Endothelial cell (in vitro differentiated cells): ENCODE measurements at regions not wholly inside any gene's neighbourhood (a gene's known extent, or its start where the extent isn't known, plus 50 kb on each side); places are given as distances from the start of the nearest gene placed in this dataset.
A peak's percentile ranks its signal among the peaks of the same experiment; 100 is the strongest.

Experiments
- DNase-seq: peaks from one replicate; pipeline ENCODE4 v3.0.0; 2021; ENCODE audit warnings: low spot score
- H3K27ac Mint-ChIP-seq: one replicate; pipeline ENCODE4 v1.8.0; 2021; ENCODE audit warnings: mixed read lengths, inconsistent platforms; ENCODE audit not compliant: unreplicated experiment
- H3K27me3 Mint-ChIP-seq: one replicate; pipeline ENCODE4 v1.8.0; 2021; ENCODE audit warnings: mild to moderate bottlenecking, moderate library complexity, mixed read lengths, inconsistent platforms; ENCODE audit not compliant: unreplicated experiment
- H3K36me3 Mint-ChIP-seq: one replicate; pipeline ENCODE4 v1.8.0; 2021; ENCODE audit warnings: mild to moderate bottlenecking, low read depth, mixed read lengths, inconsistent platforms; ENCODE audit not compliant: unreplicated experiment
- H3K4me1 Mint-ChIP-seq: one replicate; pipeline ENCODE4 v1.8.0; 2021; ENCODE audit warnings: mild to moderate bottlenecking, mixed read lengths, inconsistent platforms; ENCODE audit not compliant: unreplicated experiment
- H3K4me3 Mint-ChIP-seq: one replicate; pipeline ENCODE4 v1.8.0; 2021; ENCODE audit warnings: mild to moderate bottlenecking, mixed read lengths, inconsistent platforms; ENCODE audit not compliant: unreplicated experiment
- H3K9me3 Mint-ChIP-seq: one replicate; pipeline ENCODE4 v1.8.0; 2021; ENCODE audit warnings: mixed read lengths, inconsistent platforms; ENCODE audit not compliant: unreplicated experiment
- TF ChIP-seq, protein P1 (sequence below): fragments of 200-600 bp; sonication (generic); IDR thresholded peaks from one replicate; pipeline ENCODE4 v1.5.0; 2021; ENCODE audit warnings: antibody characterized with exemption; ENCODE audit not compliant: unreplicated experiment

DNA sequence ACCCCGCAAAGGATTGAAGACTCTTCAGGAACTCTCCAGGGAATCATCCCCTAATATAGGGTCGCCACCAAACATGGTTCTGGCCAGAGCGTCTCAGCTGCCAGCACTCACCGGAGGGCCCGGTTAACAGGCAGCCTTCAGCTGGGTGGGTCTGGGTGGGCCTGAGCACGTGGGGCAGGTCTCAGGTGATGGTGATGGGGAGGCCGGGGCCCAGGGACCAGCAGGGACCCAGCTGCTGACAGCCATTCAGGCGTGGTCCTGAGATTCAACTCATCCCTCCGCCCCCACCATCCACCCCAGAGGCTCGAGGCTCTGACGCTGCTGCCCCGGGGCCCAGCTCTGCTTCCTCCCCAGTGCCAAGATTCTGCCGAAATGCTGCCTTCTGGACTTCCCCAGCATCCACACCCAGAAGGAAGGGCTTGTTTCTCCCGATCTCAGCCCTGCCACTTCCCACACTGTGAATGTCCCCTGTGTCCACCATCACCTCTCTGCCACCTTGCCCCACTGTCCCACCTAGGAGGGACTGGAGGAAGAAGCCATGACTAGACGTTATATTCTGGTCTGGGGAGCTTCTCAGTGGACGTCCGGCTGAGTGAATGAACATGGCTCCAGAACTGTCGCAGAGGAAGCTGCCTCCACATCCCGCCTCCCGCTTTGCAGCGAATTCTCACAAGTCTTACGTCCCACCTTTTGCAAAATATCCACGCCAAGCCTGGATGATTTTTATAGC, 294.2 kb upstream of the SALL3 start:
- TF ChIP-seq, protein P1, sequence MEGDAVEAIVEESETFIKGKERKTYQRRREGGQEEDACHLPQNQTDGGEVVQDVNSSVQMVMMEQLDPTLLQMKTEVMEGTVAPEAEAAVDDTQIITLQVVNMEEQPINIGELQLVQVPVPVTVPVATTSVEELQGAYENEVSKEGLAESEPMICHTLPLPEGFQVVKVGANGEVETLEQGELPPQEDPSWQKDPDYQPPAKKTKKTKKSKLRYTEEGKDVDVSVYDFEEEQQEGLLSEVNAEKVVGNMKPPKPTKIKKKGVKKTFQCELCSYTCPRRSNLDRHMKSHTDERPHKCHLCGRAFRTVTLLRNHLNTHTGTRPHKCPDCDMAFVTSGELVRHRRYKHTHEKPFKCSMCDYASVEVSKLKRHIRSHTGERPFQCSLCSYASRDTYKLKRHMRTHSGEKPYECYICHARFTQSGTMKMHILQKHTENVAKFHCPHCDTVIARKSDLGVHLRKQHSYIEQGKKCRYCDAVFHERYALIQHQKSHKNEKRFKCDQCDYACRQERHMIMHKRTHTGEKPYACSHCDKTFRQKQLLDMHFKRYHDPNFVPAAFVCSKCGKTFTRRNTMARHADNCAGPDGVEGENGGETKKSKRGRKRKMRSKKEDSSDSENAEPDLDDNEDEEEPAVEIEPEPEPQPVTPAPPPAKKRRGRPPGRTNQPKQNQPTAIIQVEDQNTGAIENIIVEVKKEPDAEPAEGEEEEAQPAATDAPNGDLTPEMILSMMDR: no peak
- H3K4me1 Mint-ChIP-seq: no peaks in the 10 kb centered on the region
- H3K27me3 Mint-ChIP-seq: peaks cover 11% of the 10 kb centered on the region
- peaks cover 39% of the 10 kb centered on the region for H3K9me3 Mint-ChIP-seq
- no peak for DNase-seq
- H3K4me3 Mint-ChIP-seq: no peak overlapping the region
- peaks cover 9% of the 10 kb centered on the region for H3K36me3 Mint-ChIP-seq
- H3K27ac Mint-ChIP-seq: no peak overlapping the region

DNA sequence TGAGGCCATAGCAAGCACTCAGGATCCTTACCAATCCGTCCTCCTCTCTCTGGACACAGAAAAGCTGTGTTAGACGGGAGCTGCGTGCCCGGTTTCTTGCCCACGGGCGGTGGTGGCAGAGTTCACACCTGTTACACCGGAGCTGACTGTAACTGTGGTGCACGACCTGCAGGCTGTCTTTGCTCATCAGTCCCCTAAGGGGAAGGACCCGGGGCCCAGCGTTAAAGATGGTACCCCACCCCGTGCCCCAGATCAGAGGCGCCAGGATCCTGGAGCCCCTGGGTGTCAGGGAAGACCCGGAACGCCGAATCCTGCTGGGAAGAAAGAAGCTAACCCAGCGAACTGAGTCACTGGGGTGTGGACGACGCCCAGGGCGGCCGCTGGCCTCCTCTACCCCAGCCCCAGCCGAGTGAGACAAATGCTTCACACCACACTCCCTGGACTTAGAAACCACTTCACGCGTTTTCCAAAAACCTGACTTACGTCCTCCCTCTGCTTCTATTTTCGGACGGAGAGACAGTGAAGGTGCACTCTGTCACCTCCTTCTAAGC, 293.6 kb upstream of the SALL3 start:
- Mint-ChIP-seq H3K27ac (no peak overlapping the region), H3K4me3 (peak overlapping the region; percentile 56), H3K36me3 (peaks cover 9% of the 10 kb centered on the region), H3K9me3 (peaks cover 32% of the 10 kb centered on the region), H3K27me3 (peaks cover 9% of the 10 kb centered on the region), H3K4me1 (no peaks in the 10 kb centered on the region)
- TF ChIP-seq, protein P1: no peak
- DNase-seq: no peak

DNA sequence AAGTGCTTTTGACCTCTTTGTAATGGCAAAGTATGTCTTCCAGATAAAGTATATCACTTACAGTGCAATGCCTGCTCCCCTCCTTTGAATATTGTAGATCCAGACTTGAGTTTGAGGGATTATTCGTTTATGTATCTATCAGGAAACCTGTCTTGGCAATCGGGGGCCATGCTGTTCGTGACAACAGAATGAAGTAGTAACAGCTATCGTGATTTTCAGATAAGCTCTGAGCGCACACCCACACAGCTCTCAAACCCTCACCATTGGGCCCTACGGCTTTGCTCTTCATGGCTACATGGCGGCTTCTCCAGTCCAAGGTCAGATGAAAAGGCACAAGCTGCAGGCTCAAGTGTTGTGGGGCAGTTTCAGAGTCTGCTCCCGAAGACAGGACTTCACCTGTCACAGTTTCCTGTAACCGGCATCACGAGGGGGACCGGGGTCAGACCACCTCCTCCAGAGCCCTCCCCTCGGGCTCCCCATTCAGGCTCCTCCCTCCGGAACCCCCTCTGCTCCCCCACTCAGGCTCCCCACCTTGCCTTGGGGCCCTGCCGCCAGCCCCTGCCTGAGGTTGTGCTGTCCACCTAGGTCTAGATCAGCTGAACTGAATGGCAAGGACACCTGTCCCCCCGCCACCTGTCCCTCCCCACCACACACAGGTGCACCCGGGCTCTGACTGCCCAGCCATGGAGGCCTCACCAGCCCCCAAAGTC, 292.5 kb upstream of the SALL3 start:
- H3K9me3 Mint-ChIP-seq: peaks cover 41% of the 10 kb centered on the region
- H3K36me3 Mint-ChIP-seq: peaks cover 9% of the 10 kb centered on the region
- peaks cover 9% of the 10 kb centered on the region for H3K27me3 Mint-ChIP-seq
- no peak overlapping the region for H3K27ac Mint-ChIP-seq
- H3K4me1 Mint-ChIP-seq: no peaks in the 10 kb centered on the region
- TF ChIP-seq, protein P1: no peak
- no peak overlapping the region for H3K4me3 Mint-ChIP-seq
- no peak for DNase-seq

DNA sequence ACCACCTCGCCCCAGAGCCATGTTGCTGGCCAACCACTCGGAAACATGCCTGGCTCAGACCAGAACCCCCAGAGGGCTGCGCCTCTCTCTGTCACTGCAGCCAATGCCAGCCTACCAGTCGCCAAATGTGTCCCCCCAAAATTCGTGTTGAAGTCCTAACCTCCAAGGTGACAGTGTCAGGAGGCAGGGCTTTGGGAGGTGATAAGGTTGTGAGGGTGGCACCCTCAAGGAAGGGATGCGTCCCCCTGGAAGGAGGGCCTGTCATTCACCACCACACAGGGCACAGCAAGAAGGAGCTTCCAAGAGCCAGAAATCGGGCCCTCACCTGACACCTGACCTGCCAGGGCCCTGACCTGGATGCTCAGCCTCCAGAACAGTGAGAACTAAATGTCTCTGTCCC, 291.9 kb upstream of the SALL3 start:
- DNase-seq: no peak
- Mint-ChIP-seq H3K27ac (no peak overlapping the region), H3K4me3 (no peak overlapping the region), H3K4me1 (no peaks in the 10 kb centered on the region), H3K27me3 (peaks cover 9% of the 10 kb centered on the region), H3K36me3 (peaks cover 9% of the 10 kb centered on the region), H3K9me3 (peaks cover 43% of the 10 kb centered on the region)
- TF ChIP-seq, protein P1: no peak

DNA sequence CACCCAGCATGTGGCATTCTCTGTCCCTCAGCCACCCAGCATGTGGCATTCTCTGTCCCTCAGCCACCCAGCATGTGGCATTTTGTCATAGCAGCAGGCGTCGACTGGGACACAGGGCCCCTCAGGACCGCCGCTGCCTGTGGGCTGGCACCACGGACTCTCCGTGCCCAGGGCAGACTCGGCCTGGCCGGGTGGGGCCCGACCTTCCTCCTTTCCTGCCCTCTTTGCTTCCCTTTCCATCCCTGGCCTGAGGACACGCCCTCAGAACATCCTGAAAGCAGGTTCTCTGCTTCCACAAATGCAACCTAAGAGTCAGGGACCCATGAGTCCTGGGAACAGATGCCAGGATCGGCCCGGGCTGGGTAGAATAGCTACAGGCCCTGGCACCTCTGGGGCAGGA, 291.4 kb upstream of the SALL3 start:
- H3K4me3 Mint-ChIP-seq: no peak overlapping the region
- H3K27ac Mint-ChIP-seq: no peak overlapping the region
- TF ChIP-seq, protein P1: no peak
- H3K27me3 Mint-ChIP-seq: peaks cover 9% of the 10 kb centered on the region
- H3K9me3 Mint-ChIP-seq: peaks cover 46% of the 10 kb centered on the region
- H3K4me1 Mint-ChIP-seq: no peaks in the 10 kb centered on the region
- H3K36me3 Mint-ChIP-seq: peaks cover 13% of the 10 kb centered on the region
- no peak for DNase-seq
